Mesenchymal stem cell (in vitro differentiated cells and primary cell): ENCODE measurements at regions not wholly inside any gene's neighbourhood (a gene's known extent, or its start where the extent isn't known, plus 50 kb on each side); places are given as distances from the start of the nearest gene placed in this dataset.
A peak's percentile ranks its signal among the peaks of the same experiment; 100 is the strongest.

Source experiments
- DNase-seq: peaks from one replicate; pipeline ENCODE4 v3.0.0-alpha.2; 2013
- H2AFZ ChIP-seq: one replicate; pipeline ENCODE4 v1.6.1; 2013; ENCODE audit warnings: low read depth, mild to moderate bottlenecking, control low read depth, inconsistent platforms, low read length, moderate library complexity
- H2AK5ac ChIP-seq: 2 replicates; pipeline ENCODE4 v1.6.1; 2013; ENCODE audit warnings: low read length, moderate library complexity, mild to moderate bottlenecking, inconsistent platforms; ENCODE audit not compliant: severe bottlenecking
- H2BK120ac ChIP-seq: one replicate; pipeline ENCODE4 v1.6.1; 2013; ENCODE audit warnings: low read depth, mild to moderate bottlenecking, inconsistent platforms, low read length, moderate library complexity
- H2BK12ac ChIP-seq, 2 experiments: one replicate each; pipeline ENCODE4 v1.6.1; 2013; ENCODE audit warnings: inconsistent platforms in 2 of 2, low read length in 2 of 2, mild to moderate bottlenecking in 2 of 2, moderate library complexity in 2 of 2, control low read depth in 1 of 2
- H2BK15ac ChIP-seq: one replicate; pipeline ENCODE4 v1.6.1; 2013; ENCODE audit warnings: mild to moderate bottlenecking, low read depth, inconsistent platforms; ENCODE audit not compliant: poor library complexity, severe bottlenecking
- H2BK5ac ChIP-seq: 2 replicates; pipeline ENCODE4 v1.6.1; 2013; ENCODE audit warnings: low read depth, mild to moderate bottlenecking, low read length, control low read depth, inconsistent platforms; ENCODE audit not compliant: poor library complexity, severe bottlenecking
- H3K14ac ChIP-seq, 2 experiments: one replicate each; pipeline ENCODE4 v1.6.1; 2013; ENCODE audit warnings: inconsistent platforms in 2 of 2, low read length in 2 of 2, control low read depth in 1 of 2, mild to moderate bottlenecking in 1 of 2, moderate library complexity in 1 of 2
- H3K18ac ChIP-seq, 2 experiments: one replicate each; pipeline ENCODE4 v1.6.1; 2013; ENCODE audit warnings: inconsistent platforms in 2 of 2, low read length in 2 of 2, control low read depth in 1 of 2, low read depth in 1 of 2, mild to moderate bottlenecking in 1 of 2
- H3K23ac ChIP-seq, 2 experiments: one replicate each; pipeline ENCODE4 v1.6.1; 2013; ENCODE audit warnings: inconsistent platforms in 2 of 2, low read length in 2 of 2, mild to moderate bottlenecking in 2 of 2, moderate library complexity in 2 of 2, control low read depth in 1 of 2
- H3K27ac ChIP-seq: 2 replicates; pipeline ENCODE4 v1.5.1; 2013; ENCODE audit warnings: mild to moderate bottlenecking, moderate library complexity, low read length, control low read depth, inconsistent platforms; ENCODE audit not compliant: poor library complexity, severe bottlenecking
- H3K27me3 ChIP-seq, 2 experiments: 2 replicates each; pipeline versions ENCODE4 v1.6.1 to v1.7.0; 2013; ENCODE audit warnings: low read length in 2 of 2, mild to moderate bottlenecking in 2 of 2, moderate library complexity in 2 of 2, control low read depth in 1 of 2, inconsistent platforms in 1 of 2; ENCODE audit not compliant: control insufficient read depth in 1 of 2, insufficient read depth in 1 of 2
- H3K36me3 ChIP-seq, 2 experiments: 2 replicates each; pipeline versions ENCODE4 v1.6.1 to v1.7.0; 2013; ENCODE audit warnings: low read length in 2 of 2, control low read depth in 1 of 2, inconsistent platforms in 1 of 2, low read depth in 1 of 2, mild to moderate bottlenecking in 1 of 2; ENCODE audit not compliant: insufficient read depth in 2 of 2, control insufficient read depth in 1 of 2
- H3K4ac ChIP-seq, 2 experiments: one replicate each; pipeline ENCODE4 v1.6.1; 2013; ENCODE audit warnings: inconsistent platforms in 2 of 2, low read length in 2 of 2, mild to moderate bottlenecking in 2 of 2, moderate library complexity in 2 of 2, control low read depth in 1 of 2, low read depth in 1 of 2
- H3K4me1 ChIP-seq: 2 replicates; pipeline ENCODE4 v1.6.1; 2013; ENCODE audit warnings: low read depth, low read length, control low read depth; ENCODE audit not compliant: control insufficient read depth, insufficient read depth
- H3K4me2 ChIP-seq: 2 replicates; pipeline ENCODE4 v1.6.1; 2013; ENCODE audit warnings: low read length, mild to moderate bottlenecking, inconsistent platforms; ENCODE audit not compliant: poor library complexity, severe bottlenecking
- H3K4me3 ChIP-seq, 2 experiments: 2 replicates each; pipeline versions ENCODE4 v1.5.1 to v1.7.0; 2013; ENCODE audit warnings: low read length in 2 of 2, mild to moderate bottlenecking in 2 of 2, control low read depth in 1 of 2, low read depth in 1 of 2; ENCODE audit not compliant: insufficient read depth in 1 of 2
- H3K79me1 ChIP-seq: replicated peaks from 2 replicates; pipeline ENCODE4 v1.6.1; 2013; ENCODE audit warnings: mild to moderate bottlenecking, control low read depth, low read length, inconsistent platforms; ENCODE audit not compliant: poor library complexity, severe bottlenecking
- H3K9ac ChIP-seq: 2 replicates; pipeline ENCODE4 v1.7.0; 2013; ENCODE audit warnings: mild to moderate bottlenecking, low read length, moderate library complexity
- H3K9me3 ChIP-seq: 2 replicates; pipeline ENCODE4 v1.7.0; 2013; ENCODE audit warnings: mild to moderate bottlenecking, low read length; ENCODE audit not compliant: control insufficient read depth
- H4K8ac ChIP-seq: one replicate; pipeline ENCODE4 v1.6.1; 2013; ENCODE audit warnings: inconsistent platforms, mild to moderate bottlenecking, low read length, moderate library complexity
- H4K91ac ChIP-seq: one replicate; pipeline ENCODE4 v1.6.1; 2013; ENCODE audit warnings: mild to moderate bottlenecking, low read length, inconsistent platforms
- WGBS: methylation state at CpG from one replicate; pipeline ENCODE4 v1.1.7; 2013; ENCODE audit warnings: mixed read lengths; 5-methylcytosine and 5-hydroxymethylcytosine counted together

- H3K4me1 ChIP-seq, result no peaks in the 10 kb centered on the region
- H3K18ac ChIP-seq, result no peak overlapping the region
- H4K8ac ChIP-seq, result no peak overlapping the region
- DNase-seq, result no peak
- no peak overlapping the region for H3K27ac ChIP-seq
- H3K4me3 ChIP-seq, result no peak overlapping the region
- H2BK5ac ChIP-seq, result no peak overlapping the region
- no peaks in the 10 kb centered on the region for H3K79me1 ChIP-seq
- no peaks in the 10 kb centered on the region for H3K27me3 ChIP-seq
- H3K4me2 ChIP-seq, result no peak overlapping the region
- no peak overlapping the region for H2BK120ac ChIP-seq
- no peak overlapping the region for H3K14ac ChIP-seq
- H2BK12ac ChIP-seq, result no peak overlapping the region
- H3K9me3 ChIP-seq, result peaks cover 6% of the 10 kb centered on the region
- H3K23ac ChIP-seq, result no peak overlapping the region
- H3K4ac ChIP-seq, result no peak overlapping the region
- WGBS, result 98% methylated on average over 3 of the region's 5 CpGs
- no peak overlapping the region for H4K91ac ChIP-seq
- H2AFZ ChIP-seq, result no peak overlapping the region
- peak overlapping the region; percentile 61 for H3K9ac ChIP-seq
- H2AK5ac ChIP-seq, result no peak overlapping the region
- no peaks in the 10 kb centered on the region for H3K36me3 ChIP-seq
- no peak overlapping the region for H2BK15ac ChIP-seq
Measured at GRCh38 chr3:70863049-70863448, 550.6 kb upstream of the MDFIC2 start.

DNA sequence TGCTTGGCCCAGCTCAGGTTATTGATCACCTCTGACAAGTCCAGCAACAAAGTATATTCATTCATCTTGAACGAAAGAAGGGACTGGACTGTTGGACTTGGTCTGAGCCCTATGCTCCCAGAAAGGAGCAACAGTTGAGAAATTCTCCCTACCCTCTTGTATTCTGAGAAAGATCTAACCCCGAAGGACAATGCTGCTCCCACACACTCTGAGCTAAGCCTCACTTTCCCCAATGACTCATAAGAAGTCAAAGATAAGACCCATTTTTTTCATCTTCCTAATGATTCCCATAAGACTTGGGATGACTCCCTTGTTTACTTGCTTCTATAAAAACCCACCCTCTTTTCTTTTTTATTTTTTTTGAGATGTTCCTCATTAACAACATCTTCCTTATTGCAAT, 549.4 kb upstream of the MDFIC2 start:
- peaks cover 6% of the 10 kb centered on the region for H3K9me3 ChIP-seq
- H3K4ac ChIP-seq, result no peak overlapping the region
- H3K79me1 ChIP-seq, result no peaks in the 10 kb centered on the region
- no peak overlapping the region for H2BK120ac ChIP-seq
- DNase-seq, result peak; percentile 69
- no peak overlapping the region for H4K91ac ChIP-seq
- 68% methylated on average over 2 of the region's 2 CpGs for WGBS
- no peak overlapping the region for H3K18ac ChIP-seq
- no peak overlapping the region for H2AK5ac ChIP-seq
- H2AFZ ChIP-seq, result no peak overlapping the region
- H3K23ac ChIP-seq, result no peak overlapping the region
- H3K27me3 ChIP-seq, result no peaks in the 10 kb centered on the region
- H2BK12ac ChIP-seq, result no peak overlapping the region
- H4K8ac ChIP-seq, result no peak overlapping the region
- no peak overlapping the region for H2BK5ac ChIP-seq
- H3K14ac ChIP-seq, result no peak overlapping the region
- peak overlapping the region; percentile 61 for H3K9ac ChIP-seq
- H2BK15ac ChIP-seq, result no peak overlapping the region
- H3K4me2 ChIP-seq, result no peak overlapping the region
- no peaks in the 10 kb centered on the region for H3K36me3 ChIP-seq
- peak overlapping the region in 1 of 2 experiments; percentile 6 for H3K4me3 ChIP-seq
- H3K4me1 ChIP-seq, result no peaks in the 10 kb centered on the region
- no peak overlapping the region for H3K27ac ChIP-seq

GRCh38 chr3:70861234-70861633, 548.8 kb upstream of the MDFIC2 start:
- WGBS, result 86% methylated on average over 2 of the region's 2 CpGs
- DNase-seq, result peak; percentile 32

DNA sequence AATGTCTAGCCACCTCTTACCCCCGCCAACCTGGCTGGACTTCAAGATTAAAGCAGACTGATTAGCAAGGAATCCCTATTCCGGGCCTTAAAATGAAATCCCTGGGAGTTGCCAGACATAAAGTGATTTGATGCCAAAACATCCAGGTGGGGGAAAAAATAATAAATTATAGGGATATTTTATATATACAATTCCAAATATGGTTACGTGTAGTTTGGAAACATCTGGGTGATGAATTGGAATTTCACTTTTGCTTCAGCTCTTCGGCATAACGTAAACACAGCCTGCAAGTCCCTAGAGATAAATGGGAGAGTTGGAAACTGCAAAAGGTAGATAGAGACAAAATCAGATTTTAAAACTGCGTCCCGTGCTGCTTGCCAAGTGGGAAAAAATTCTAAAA, 545.5 kb upstream of the MDFIC2 start:
- Histone ChIP-seq H2AFZ (no peak overlapping the region), H3K4me3 (no peak overlapping the region), H3K4ac (no peak overlapping the region), H3K27me3 (no peaks in the 10 kb centered on the region), H4K8ac (no peak overlapping the region), H3K4me2 (peak overlapping the region; percentile 11), H3K4me1 (peaks cover 1% of the 10 kb centered on the region), H2AK5ac (no peak overlapping the region), H2BK12ac (no peak overlapping the region), H2BK120ac (no peak overlapping the region), H3K9me3 (no peaks in the 10 kb centered on the region), H3K23ac (no peak overlapping the region), H2BK5ac (no peak overlapping the region), H3K36me3 (no peaks in the 10 kb centered on the region), H4K91ac (no peak overlapping the region), H3K79me1 (no peaks in the 10 kb centered on the region), H3K18ac (no peak overlapping the region), H3K14ac (no peak overlapping the region), H3K27ac (no peak overlapping the region), H3K9ac (peak overlapping the region; percentile 3), H2BK15ac (no peak overlapping the region)
- no peak for DNase-seq
- 52% methylated on average over 6 of the region's 7 CpGs for WGBS

More at GRCh38 chr3:70861234-70861633, 548.8 kb upstream of the MDFIC2 start:
- Histone ChIP-seq H3K36me3 (no peaks in the 10 kb centered on the region), H3K4me3 (peak overlapping the region in 1 of 2 experiments; percentile 6), H3K23ac (no peak overlapping the region), H3K14ac (no peak overlapping the region), H2BK15ac (no peak overlapping the region), H2BK12ac (no peak overlapping the region), H4K8ac (no peak overlapping the region), H3K18ac (no peak overlapping the region), H3K4me2 (no peak overlapping the region), H2AFZ (no peak overlapping the region), H4K91ac (no peak overlapping the region), H3K4me1 (no peaks in the 10 kb centered on the region), H3K79me1 (no peaks in the 10 kb centered on the region), H2AK5ac (no peak overlapping the region), H3K9ac (peak overlapping the region; percentile 56), H3K27me3 (no peaks in the 10 kb centered on the region), H3K27ac (no peak overlapping the region), H2BK5ac (no peak overlapping the region), H2BK120ac (no peak overlapping the region), H3K9me3 (peaks cover 6% of the 10 kb centered on the region), H3K4ac (no peak overlapping the region)
